ENCODE measurements at regions not wholly inside any gene's neighbourhood (a gene's known extent, or its start where the extent isn't known, plus 50 kb on each side); places are given as distances from the start of the nearest gene placed in this dataset.

DNA sequence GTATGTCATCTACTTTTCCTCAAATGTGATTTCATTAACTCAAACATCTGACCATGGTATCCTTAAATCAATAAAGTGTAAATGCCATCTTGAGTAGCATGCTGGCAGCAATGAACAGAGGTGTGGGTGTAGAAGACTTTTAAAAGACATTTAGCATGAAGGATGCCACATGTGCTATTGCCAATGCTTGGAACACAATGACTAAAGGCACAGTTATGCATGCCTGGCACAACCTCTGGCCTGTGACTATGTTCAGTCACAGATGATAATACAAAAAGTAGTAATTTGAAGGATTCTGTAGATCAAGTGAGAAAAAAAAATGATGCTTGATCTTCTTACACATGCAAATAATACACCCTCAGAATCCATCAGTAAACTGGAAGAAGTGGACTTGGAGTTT lies 938.9 kb upstream of the ADGRL4 start:
- intact Hi-C loops (cut with micrococcal nuclease; ENCODE audit: unreplicated experiment) = no loop called here
- Histone ChIP-seq H2AFZ (ENCODE audit: low read length) (no peak overlapping the region), H3K27ac (ENCODE audit: low read depth, low read length, poor library complexity, severe bottlenecking) (no peak overlapping the region), H3K9me3 (ENCODE audit: low read length) (no peaks in the 10 kb centered on the region), H3K4me1 (ENCODE audit: insufficient read depth, low read length, poor library complexity, severe bottlenecking) (no peaks in the 10 kb centered on the region), H3K4me3 (ENCODE audit: low read depth, low read length, poor library complexity, severe bottlenecking) (no peak overlapping the region), H3K9me2 (ENCODE audit: insufficient read depth, low read length) (no peaks in the 10 kb centered on the region), H3K36me3 (ENCODE audit: insufficient read depth, low read length) (no peaks in the 10 kb centered on the region), H3K79me2 (ENCODE audit: insufficient read depth, low read depth, low read length) (no peaks in the 10 kb centered on the region), H3K4me2 (ENCODE audit: low read length) (no peak overlapping the region), H4K20me1 (ENCODE audit: insufficient read depth, low read length) (no peaks in the 10 kb centered on the region)
- no TSS peak for BruUV-seq (replicated peaks)
- POLR2A ChIA-PET = no interaction called here
- DNase-seq (ENCODE audit: low spot score) = no peak
- TF ChIP-seq EZH2phosphoT487 (IDR thresholded peaks at IDR 0.05; ENCODE audit: borderline replicate concordance, low read depth, low read length) = no peak
- no peak for TF ChIP-seq CTCF (conservative IDR thresholded peaks at IDR 0.05; ENCODE audit: low read length)
- CTCF ChIA-PET (ENCODE audit: unreplicated experiment) = no interaction called here

DNA sequence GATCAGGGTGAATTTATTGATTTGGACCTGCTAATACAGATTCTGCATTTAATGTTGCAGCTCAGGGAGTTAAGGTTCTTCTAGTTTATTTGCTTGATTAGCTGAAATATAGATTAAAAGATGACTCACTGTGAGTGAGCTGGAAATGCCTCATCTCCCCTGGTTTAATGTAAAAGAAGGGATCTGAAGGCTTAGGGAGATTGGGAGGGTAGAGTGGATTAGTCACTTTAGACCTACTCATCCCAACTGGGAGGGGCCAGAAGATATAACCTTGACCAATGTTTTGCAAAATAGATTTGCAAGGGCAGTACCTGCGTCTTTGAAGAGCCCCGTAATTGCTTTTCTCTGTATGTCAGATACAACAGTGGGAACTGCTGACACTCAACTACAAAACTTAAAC lies 922.8 kb upstream of the ADGRL4 start:
- Histone ChIP-seq H2AFZ (ENCODE audit: low read length) (no peak overlapping the region), H3K4me2 (ENCODE audit: low read length) (no peak overlapping the region), H3K4me3 (ENCODE audit: low read depth, low read length, poor library complexity, severe bottlenecking) (no peak overlapping the region), H3K9me3 (ENCODE audit: low read length) (no peaks in the 10 kb centered on the region), H4K20me1 (ENCODE audit: insufficient read depth, low read length) (no peaks in the 10 kb centered on the region), H3K79me2 (ENCODE audit: insufficient read depth, low read depth, low read length) (no peaks in the 10 kb centered on the region), H3K4me1 (ENCODE audit: insufficient read depth, low read length, poor library complexity, severe bottlenecking) (no peaks in the 10 kb centered on the region), H3K27ac (ENCODE audit: low read depth, low read length, poor library complexity, severe bottlenecking) (no peak overlapping the region), H3K36me3 (ENCODE audit: insufficient read depth, low read length) (no peaks in the 10 kb centered on the region), H3K9me2 (ENCODE audit: insufficient read depth, low read length) (no peaks in the 10 kb centered on the region)
- no peak for TF ChIP-seq CTCF (conservative IDR thresholded peaks at IDR 0.05; ENCODE audit: low read length)
- no peak for TF ChIP-seq EZH2phosphoT487 (IDR thresholded peaks at IDR 0.05; ENCODE audit: borderline replicate concordance, low read depth, low read length)
- ChIA-PET POLR2A (no interaction called here), CTCF (ENCODE audit: unreplicated experiment) (no interaction called here)
- intact Hi-C loops (cut with micrococcal nuclease; ENCODE audit: unreplicated experiment) = no loop called here
- no TSS peak for BruUV-seq (replicated peaks)
- no peak for DNase-seq (ENCODE audit: low spot score)

DNA sequence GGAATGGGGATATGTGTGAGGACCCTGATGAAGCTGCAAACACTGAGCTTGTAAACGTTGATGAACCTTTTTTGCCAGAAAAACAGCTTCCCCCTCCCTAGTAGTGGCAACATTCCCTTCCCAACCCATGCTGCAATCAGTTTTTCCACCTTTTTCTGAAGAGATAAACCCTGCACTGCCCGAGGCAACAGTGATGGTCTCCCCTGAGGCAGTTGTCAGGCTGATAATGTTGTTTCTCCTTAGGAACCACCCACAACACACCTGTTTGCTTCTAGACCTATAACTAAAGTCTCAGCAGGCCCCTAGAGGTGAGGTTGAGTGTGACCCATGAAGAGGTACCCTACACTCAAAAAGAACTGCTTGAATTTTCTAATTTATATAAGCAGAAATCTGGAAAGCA lies 922.4 kb upstream of the ADGRL4 start:
- TF ChIP-seq EZH2phosphoT487 (IDR thresholded peaks at IDR 0.05; ENCODE audit: borderline replicate concordance, low read depth, low read length) = no peak
- TF ChIP-seq CTCF (conservative IDR thresholded peaks at IDR 0.05; ENCODE audit: low read length) = no peak
- no TSS peak for BruUV-seq (replicated peaks)
- no peak overlapping the region for H3K27ac ChIP-seq (ENCODE audit: low read depth, low read length, poor library complexity, severe bottlenecking)
- CTCF ChIA-PET (ENCODE audit: unreplicated experiment) = no interaction called here
- no peaks in the 10 kb centered on the region for H3K36me3 ChIP-seq (ENCODE audit: insufficient read depth, low read length)
- no peak for DNase-seq (ENCODE audit: low spot score)
- H3K4me3 ChIP-seq (ENCODE audit: low read depth, low read length, poor library complexity, severe bottlenecking) = no peak overlapping the region
- H2AFZ ChIP-seq (ENCODE audit: low read length) = no peak overlapping the region
- POLR2A ChIA-PET = no interaction called here
- H4K20me1 ChIP-seq (ENCODE audit: insufficient read depth, low read length) = no peaks in the 10 kb centered on the region
- no peak overlapping the region for H3K4me2 ChIP-seq (ENCODE audit: low read length)
- intact Hi-C loops (cut with micrococcal nuclease; ENCODE audit: unreplicated experiment) = no loop called here
- H3K4me1 ChIP-seq (ENCODE audit: insufficient read depth, low read length, poor library complexity, severe bottlenecking) = no peaks in the 10 kb centered on the region
- no peaks in the 10 kb centered on the region for H3K9me2 ChIP-seq (ENCODE audit: insufficient read depth, low read length)
- no peaks in the 10 kb centered on the region for H3K9me3 ChIP-seq (ENCODE audit: low read length)
- no peaks in the 10 kb centered on the region for H3K79me2 ChIP-seq (ENCODE audit: insufficient read depth, low read depth, low read length)
